OCI-LY3 (cell line): ENCODE measurements at regions not wholly inside any gene's neighbourhood (a gene's known extent, or its start where the extent isn't known, plus 50 kb on each side); places are given as distances from the start of the nearest gene placed in this dataset.
"Not testable (repeated sequence)": the region's sequence is repeated elsewhere in the genome, so short reads cannot be mapped to it uniquely, and the experiment has no call there.

Experiments used
- H2AFZ ChIP-seq: fragments of 200-600, 300-600 bp; shearing (Covaris generic); 2 replicates; pipeline ENCODE4 v1.6.0; 2014; ENCODE audit warnings: antibody characterized with exemption, low read depth, low read length
- H3K27ac ChIP-seq: fragments of 200-600, 300-600 bp; sonication (generic); 2 replicates; pipeline ENCODE4 v1.5.1; 2014; ENCODE audit warnings: mild to moderate bottlenecking, low read length, moderate library complexity, mixed read lengths
- H3K27me3 ChIP-seq: fragments of 200-600, 300-600 bp; sonication (generic); 2 replicates; pipeline ENCODE4 v1.6.1; 2014; ENCODE audit warnings: low read depth, low read length, mixed read lengths
- H3K36me3 ChIP-seq: fragments of 200-600, 300-600 bp; sonication (generic); replicated peaks from 2 replicates; pipeline ENCODE3; 2014; ENCODE audit warnings: low read depth, low read length, mixed read lengths
- H3K4me1 ChIP-seq: fragments of 300-600, 200-600 bp; sonication (generic); 2 replicates; pipeline ENCODE4 v1.6.1; 2014; ENCODE audit warnings: low read length, mixed read lengths
- H3K4me2 ChIP-seq: fragments of 200-600, 300-600 bp; sonication (generic); 2 replicates; pipeline ENCODE4 v1.6.1; 2014; ENCODE audit warnings: low read length, mixed read lengths
- H3K4me3 ChIP-seq: fragments of 300-600, 200-600 bp; sonication (generic); 2 replicates; pipeline ENCODE4 v1.5.1; 2014; ENCODE audit warnings: antibody characterized with exemption, mild to moderate bottlenecking, low read length, moderate library complexity
- H3K79me2 ChIP-seq: fragments of 300-600, 200-600 bp; shearing (Covaris generic); 2 replicates; pipeline ENCODE4 v1.6.1; 2014; ENCODE audit warnings: mild to moderate bottlenecking, low read length, mixed read lengths
- H3K9ac ChIP-seq: fragments of 300-600, 200-600 bp; shearing (Covaris generic); 2 replicates; pipeline ENCODE4 v1.6.0; 2014; ENCODE audit warnings: mild to moderate bottlenecking, low read length, moderate library complexity
- H3K9me3 ChIP-seq: fragments of 200-600, 300-600 bp; shearing (Covaris generic); 2 replicates; pipeline ENCODE4 v1.6.1; 2014; ENCODE audit warnings: low read length, mixed read lengths; ENCODE audit not compliant: insufficient read depth
- H4K20me1 ChIP-seq: fragments of 200-600, 300-600 bp; sonication (generic); 2 replicates; pipeline ENCODE4 v1.6.1; 2016; ENCODE audit warnings: low read length, mixed read lengths; ENCODE audit not compliant: insufficient read depth
- CTCF ChIP-seq: fragments of 200-600, 300-600 bp; sonication (generic); IDR thresholded peaks from 2 replicates; pipeline ENCODE4 v1.5.1; 2014; ENCODE audit warnings: antibody characterized with exemption, low read length, low read depth
- EZH2phosphoT487 ChIP-seq: fragments of 200-600 bp; shearing (Covaris generic); IDR thresholded peaks from 2 replicates; pipeline ENCODE4 v1.6.1; 2018; ENCODE audit warnings: antibody characterized with exemption, mixed run types, low read depth

GRCh38 chr3:145024700-145025099 lies 1053.1 kb downstream of the DIPK2A start:
- H4K20me1 ChIP-seq: no peaks in the 10 kb centered on the region
- no peak overlapping the region for H3K4me2 ChIP-seq
- H3K9ac ChIP-seq: no peak overlapping the region
- H3K27ac ChIP-seq: no peak overlapping the region
- no peak overlapping the region for H3K4me3 ChIP-seq
- no peaks in the 10 kb centered on the region for H3K79me2 ChIP-seq
- H3K27me3 ChIP-seq: no peaks in the 10 kb centered on the region
- H3K4me1 ChIP-seq: no peaks in the 10 kb centered on the region
- H3K36me3 ChIP-seq: no peaks in the 10 kb centered on the region
- H3K9me3 ChIP-seq: no peaks in the 10 kb centered on the region
- H2AFZ ChIP-seq: no peak overlapping the region
- TF ChIP-seq EZH2phosphoT487 (no peak), CTCF (no peak)

DNA sequence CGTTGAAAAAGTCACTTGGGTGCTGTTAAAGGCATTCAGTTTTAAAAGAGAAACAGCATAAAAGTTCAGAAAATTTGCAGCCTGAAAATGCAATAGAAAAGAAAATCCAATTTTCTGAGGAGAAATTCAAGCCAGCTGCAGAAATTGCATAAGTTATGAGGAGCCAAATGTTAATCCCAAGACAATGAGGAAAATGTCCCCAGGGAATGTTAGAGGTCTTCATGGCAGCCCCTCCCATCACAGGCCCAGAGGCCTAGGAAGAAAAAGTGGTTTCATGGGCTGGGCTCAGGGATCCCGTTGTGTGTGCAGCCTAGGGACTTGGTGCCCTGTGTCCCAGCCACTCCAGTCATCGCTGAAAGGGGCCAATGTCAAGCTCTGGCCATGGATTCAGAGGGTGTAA lies 1055.6 kb downstream of the DIPK2A start:
- H3K27me3 ChIP-seq, H3K4me2 ChIP-seq, H3K36me3 ChIP-seq, H3K79me2 ChIP-seq, H3K9ac ChIP-seq, H3K27ac ChIP-seq, H3K4me3 ChIP-seq, H3K9me3 ChIP-seq, H3K4me1 ChIP-seq, H2AFZ ChIP-seq, H4K20me1 ChIP-seq: not testable (repeated sequence)

- Histone ChIP-seq H2AFZ (no peak overlapping the region), H3K27ac (no peak overlapping the region), H3K4me3 (no peak overlapping the region), H3K36me3 (no peaks in the 10 kb centered on the region), H3K4me2 (no peak overlapping the region), H3K9me3 (no peaks in the 10 kb centered on the region), H3K9ac (no peak overlapping the region), H3K79me2 (no peaks in the 10 kb centered on the region), H3K4me1 (no peaks in the 10 kb centered on the region), H3K27me3 (no peaks in the 10 kb centered on the region), H4K20me1 (no peaks in the 10 kb centered on the region)
- TF ChIP-seq EZH2phosphoT487: no peak
- no peak for TF ChIP-seq CTCF
Observed at GRCh38 chr3:145032791-145033190, 1061.2 kb downstream of the DIPK2A start.

GRCh38 chr3:145035682-145036081 lies 1064.1 kb downstream of the DIPK2A start:
- Histone ChIP-seq H3K36me3 (no peaks in the 10 kb centered on the region), H3K27me3 (no peaks in the 10 kb centered on the region), H3K9me3 (no peaks in the 10 kb centered on the region), H3K4me1 (no peaks in the 10 kb centered on the region), H3K4me2 (no peak overlapping the region), H3K4me3 (no peak overlapping the region), H3K79me2 (no peaks in the 10 kb centered on the region), H3K27ac (no peak overlapping the region), H4K20me1 (no peaks in the 10 kb centered on the region), H2AFZ (no peak overlapping the region), H3K9ac (no peak overlapping the region)
- TF ChIP-seq CTCF (no peak), EZH2phosphoT487 (no peak)

DNA sequence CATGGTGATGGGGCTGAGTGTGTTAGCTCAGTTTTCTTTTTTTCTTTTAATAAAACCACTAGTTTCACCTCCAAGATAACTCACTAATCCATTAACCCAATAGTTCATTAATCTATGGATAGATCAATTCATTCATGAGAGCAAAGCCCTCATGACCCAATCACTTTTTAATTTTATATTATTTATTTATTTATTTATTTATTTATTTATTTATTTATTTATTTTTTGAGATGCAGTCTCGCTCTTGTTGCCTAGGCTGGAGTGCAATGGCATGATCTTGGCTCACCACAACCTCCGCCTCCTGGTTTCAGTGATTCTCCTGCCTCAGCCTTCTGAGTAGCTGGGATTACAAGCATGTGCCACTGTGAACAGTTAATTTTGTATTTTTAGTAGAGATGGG lies 1082.4 kb downstream of the DIPK2A start:
- H3K79me2 ChIP-seq, H3K27ac ChIP-seq, H3K27me3 ChIP-seq, H3K4me3 ChIP-seq, H3K4me2 ChIP-seq, H4K20me1 ChIP-seq, H2AFZ ChIP-seq, H3K9me3 ChIP-seq, H3K9ac ChIP-seq, H3K36me3 ChIP-seq, H3K4me1 ChIP-seq: not testable (repeated sequence)
